Fibroblast of skin of back (primary cell): ENCODE measurements at regions not wholly inside any gene's neighbourhood (a gene's known extent, or its start where the extent isn't known, plus 50 kb on each side); places are given as distances from the start of the nearest gene placed in this dataset.
"Not testable (repeated sequence)": the region's sequence is repeated elsewhere in the genome, so short reads cannot be mapped to it uniquely, and the experiment has no call there.

ENCODE experiments used
- DNase-seq: peaks from one replicate; pipeline ENCODE4 v3.0.0-alpha.2; 2013

GRCh38 chr20:1810572-1810925 lies 84.7 kb upstream of the SIRPA start:
- no peak for DNase-seq

DNA sequence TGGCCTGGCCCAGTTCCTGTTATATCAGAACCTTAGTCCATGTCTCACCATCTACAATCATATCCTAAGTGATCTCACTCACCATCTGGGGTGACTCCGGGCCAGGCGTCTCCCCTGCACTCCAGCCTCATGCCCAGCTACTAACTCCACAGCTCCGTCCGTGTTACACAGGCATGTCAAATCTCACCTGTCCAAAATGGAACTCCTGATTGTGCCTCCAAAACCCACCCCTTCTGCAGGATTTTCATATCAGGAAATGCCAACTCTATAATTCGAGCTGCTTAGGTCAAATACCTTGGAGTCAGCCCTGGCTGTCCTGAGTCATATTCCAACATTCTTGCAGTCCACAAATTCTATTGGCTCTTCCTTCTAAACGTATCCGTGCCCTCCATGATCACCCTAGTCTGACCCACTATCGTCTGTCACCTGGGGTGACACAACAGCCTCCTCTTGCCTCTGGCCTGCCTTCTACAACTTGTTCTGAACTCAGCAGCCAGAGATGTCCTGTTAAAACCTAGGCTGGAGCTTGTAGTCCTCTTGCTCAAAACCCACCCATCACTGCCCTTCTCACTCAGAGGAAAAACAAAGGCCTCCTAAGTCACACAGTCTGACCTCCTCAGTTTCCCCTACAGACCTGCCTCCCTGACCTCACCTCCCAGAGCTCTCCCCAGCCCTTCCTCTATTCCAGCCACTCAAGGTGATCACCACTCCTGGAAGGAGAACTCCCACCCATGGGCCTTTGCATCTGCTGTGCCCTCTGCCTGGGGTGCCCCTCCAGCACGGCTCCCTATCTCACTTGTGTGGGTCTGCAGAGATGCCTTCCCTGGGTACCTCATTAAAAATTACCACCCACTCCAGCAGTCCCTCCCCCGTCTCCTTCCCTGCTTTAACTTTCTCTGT lies 85.3 kb upstream of the SIRPA start:
- DNase-seq = peak; percentile 89

DNA sequence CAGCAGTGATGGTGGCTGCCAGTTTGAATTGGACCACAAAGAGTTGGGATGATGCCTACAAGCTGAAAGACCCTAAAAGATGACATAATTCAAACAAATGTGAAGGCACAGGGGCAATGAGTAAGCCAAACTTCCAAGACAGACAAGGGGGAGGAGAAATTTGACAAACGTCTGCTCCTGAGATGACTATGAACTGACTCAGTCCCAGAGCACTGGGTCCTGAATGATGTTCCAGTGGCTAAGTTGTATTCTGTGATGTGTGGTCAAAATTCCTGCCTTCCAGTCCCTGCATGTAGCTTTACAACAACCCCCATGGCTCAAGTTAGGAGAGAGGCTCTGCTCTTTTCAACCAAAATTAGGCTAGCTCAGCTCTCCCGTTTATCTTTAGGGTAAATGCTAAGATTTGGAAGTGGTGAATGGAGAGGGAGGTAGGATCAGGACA lies 86.1 kb upstream of the SIRPA start:
- DNase-seq = peak; percentile 98

GRCh38 chr20:1808101-1808500 lies 87.1 kb upstream of the SIRPA start:
- no peak for DNase-seq

GRCh38 chr20:1807394-1807793 lies 87.8 kb upstream of the SIRPA start:
- no peak for DNase-seq

DNA sequence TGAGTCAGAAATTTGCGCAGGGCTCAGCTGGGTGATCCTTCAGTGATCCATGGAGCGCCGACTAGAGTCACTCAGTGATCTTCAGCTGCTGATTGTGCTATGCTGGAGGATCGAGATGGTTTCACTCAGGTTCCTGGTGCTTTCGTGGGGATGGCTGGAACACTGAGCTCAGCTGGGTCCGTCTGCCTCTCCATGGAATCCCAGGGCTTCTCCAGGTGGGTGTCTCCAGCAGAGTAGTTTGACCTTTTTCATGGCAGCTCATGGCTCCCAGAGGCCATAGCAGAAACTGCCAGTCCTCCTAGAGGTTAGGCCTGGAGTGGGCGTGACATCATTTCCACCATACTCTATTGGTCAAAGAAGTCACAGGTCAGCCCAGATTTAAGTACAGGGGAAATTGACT lies 88.8 kb upstream of the SIRPA start:
- no peak for DNase-seq

DNA sequence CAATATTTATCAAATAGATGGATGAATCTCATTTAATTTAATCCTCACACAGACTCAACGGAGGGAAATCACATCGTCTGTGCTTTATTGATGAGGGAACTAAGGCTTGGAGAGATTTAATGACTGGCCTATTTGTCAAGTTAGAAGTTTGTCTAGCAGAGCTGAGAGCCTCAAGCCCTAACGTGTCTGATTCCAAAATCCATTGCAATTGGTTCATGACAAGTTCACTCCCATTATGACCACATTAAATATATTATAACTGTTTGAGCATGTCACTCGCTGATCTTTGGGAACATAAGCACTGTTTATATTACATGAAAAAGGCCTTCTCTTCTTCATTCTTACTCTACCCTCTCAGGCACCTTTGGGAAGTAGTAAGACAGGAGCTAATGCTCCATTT lies 89.4 kb upstream of the SIRPA start:
- no peak for DNase-seq

DNA sequence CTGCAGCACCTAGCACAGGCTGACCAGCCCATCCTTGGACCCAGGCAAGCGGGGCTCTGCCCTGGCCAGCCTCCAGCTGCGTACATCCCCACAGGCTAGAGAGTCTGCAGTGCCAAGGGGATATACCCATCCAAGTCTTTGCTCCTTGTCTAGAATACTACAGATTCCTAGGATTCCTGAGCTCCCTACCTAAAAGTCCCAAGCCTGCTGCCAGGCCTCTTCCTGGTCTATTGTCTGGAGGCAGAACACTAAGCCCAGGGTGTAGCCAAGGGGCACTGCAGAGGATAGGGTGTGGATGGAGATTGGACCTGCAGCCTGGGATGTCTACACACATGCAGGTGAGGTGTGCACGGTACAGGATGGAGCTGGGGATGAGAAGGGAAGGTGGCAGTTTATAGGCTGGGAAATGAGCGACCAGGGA lies 90.0 kb upstream of the SIRPA start:
- DNase-seq = no peak

- no peak for DNase-seq
Observed at GRCh38 chr20:1804554-1804956, 90.7 kb upstream of the SIRPA start.

DNA sequence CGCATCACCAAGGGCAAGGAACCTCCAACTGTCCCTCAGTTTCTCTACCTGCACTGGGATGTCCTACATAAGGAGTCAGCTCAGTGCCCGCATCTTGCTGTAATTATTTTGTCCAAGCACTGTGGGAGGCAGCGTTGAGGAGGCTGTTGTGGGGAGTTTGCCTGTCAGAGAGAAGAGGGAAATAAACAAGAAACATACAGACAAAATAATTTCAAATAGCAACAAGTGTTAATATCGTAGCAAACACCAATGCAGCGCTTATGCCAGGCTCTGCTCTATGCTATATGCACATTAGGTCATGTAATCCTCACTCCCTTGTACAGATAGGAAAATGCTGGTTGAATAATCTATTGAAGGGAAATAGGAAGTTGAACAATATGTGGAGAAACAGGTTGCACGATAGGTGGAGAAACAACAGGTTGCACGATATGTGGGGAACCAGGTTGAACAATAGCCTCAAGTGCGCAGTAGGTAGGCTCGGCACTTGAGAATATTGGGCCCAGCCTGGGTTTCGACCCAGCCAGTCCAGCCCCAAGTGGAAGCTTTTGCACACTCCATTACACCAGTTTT lies 91.2 kb upstream of the SIRPA start:
- DNase-seq = no peak

- peak; percentile 60 for DNase-seq
Observed at GRCh38 chr20:1803061-1803931, 91.9 kb upstream of the SIRPA start.

GRCh38 chr20:1802385-1803060 lies 92.7 kb upstream of the SIRPA start:
- DNase-seq = peak; percentile 76

- no peak for DNase-seq
Observed at GRCh38 chr20:1801929-1802306, 93.3 kb upstream of the SIRPA start.

- no peak for DNase-seq
Observed at GRCh38 chr20:1801225-1801928, 93.8 kb upstream of the SIRPA start.

- peak; percentile 55 for DNase-seq
Observed at GRCh38 chr20:1800777-1801176, 94.4 kb upstream of the SIRPA start.

GRCh38 chr20:1800180-1800579 lies 95.0 kb upstream of the SIRPA start:
- DNase-seq = no peak

DNA sequence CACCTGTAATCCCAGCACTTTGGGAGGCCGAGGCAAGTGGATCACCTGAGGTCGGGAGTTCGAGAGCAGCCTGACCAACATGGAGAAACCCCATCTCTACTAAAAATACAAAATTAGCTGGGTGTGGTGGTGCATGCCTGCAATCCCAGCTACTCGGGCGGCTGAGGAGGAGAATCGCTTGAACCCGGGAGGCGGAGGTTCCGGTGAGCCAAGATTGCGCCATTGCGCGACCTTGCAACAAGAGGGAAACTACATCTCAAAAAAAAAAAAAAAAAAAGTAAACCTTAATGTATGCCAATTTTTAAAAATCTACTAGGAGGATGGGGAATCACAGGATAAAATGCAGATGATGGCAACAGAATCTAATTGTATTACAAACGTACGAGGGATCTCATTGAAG lies 95.5 kb upstream of the SIRPA start:
- DNase-seq = not testable (repeated sequence)

DNA sequence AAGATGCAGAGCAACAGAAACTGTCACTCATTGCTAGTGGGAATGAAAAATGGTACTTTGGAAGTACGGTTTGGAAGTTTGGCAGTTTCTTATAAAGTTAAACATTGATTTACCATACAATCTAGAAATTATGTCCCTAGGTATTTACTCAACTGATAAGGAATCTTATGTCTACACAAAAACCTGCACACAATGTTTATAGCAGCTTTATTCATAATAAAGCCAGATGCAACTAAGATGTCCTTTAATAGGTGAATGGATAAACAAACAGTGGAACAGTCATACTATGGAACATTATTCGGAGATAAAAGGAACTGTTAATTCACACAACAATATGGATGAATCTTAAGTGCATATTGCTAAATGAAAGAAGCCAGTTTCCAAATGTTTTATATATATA lies 96.2 kb upstream of the SIRPA start:
- DNase-seq = no peak

DNA sequence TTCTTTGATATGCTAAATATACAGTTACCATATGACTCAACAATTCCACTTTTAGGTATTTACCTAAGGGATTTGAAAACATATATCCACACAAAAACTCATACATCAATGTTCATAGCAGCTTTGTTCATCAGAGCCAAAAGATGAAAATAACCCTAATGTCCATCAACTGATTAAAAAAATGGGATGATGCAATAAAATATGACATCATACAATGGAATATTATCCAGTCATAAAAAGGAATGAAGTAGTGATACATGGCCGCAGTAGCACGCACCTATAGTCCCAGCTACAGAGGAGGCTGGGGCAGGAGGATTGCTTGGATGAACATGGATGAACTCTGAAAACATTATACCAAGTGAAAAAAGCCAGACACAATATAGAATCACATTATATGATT lies 101.4 kb upstream of the SIRPA start:
- DNase-seq = no peak

DNA sequence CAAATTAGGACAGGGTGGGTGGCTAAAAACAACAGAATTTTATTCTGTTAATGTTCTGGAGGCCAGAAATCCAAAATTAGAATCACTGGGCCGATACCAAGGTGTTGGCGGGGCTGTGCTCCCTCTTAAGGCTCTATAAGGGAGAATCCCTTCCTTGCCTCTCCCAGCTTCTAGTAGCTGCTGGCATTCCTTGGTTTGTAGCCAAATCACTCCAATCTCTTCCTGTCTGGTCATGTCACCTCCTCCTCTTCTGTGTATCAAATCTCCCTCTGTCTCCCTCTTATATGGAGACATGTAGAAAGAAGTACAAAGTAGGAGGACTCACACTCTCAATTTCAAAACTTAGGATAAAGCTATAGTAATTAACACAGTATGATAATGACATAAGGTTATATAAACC lies 102.9 kb upstream of the SIRPA start:
- DNase-seq = no peak

DNA sequence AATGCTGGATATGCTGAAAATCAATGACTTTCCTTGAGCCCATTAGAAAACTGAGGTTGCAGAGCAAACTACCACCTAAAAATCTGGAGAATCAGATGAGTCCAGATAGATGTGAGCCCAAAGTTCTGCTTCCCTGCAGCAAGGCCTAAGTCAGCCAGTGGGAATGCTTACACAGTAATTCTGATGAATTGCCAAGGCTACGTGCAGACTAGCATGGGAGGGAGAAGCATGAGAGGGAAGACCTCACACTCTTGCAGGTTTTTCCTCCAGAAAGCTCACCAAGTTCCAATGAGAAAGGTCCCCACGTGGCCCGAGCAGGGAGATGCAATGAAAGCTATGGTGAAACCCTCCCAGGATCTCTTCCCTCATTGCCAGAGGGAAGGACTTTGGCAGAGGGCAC lies 104.8 kb upstream of the SIRPA start:
- no peak for DNase-seq

- DNase-seq = no peak
Observed at GRCh38 chr20:1788044-1788443, 107.2 kb upstream of the SIRPA start.
